HG02852 (cell line): ENCODE measurements at regions not wholly inside any gene's neighbourhood (a gene's known extent, or its start where the extent isn't known, plus 50 kb on each side); places are given as distances from the start of the nearest gene placed in this dataset.

Source experiments
- ATAC-seq: cut with Tn5 transposase; IDR thresholded peaks from one replicate; pipeline ENCODE4 v1.9.1; 2021; ENCODE audit warnings: mild to moderate bottlenecking, moderate library complexity; ENCODE audit not compliant: unreplicated experiment

- ATAC-seq: no peak
Observed at GRCh38 chr17:65477600-65477999, 83.8 kb downstream of the AXIN2 start.

DNA sequence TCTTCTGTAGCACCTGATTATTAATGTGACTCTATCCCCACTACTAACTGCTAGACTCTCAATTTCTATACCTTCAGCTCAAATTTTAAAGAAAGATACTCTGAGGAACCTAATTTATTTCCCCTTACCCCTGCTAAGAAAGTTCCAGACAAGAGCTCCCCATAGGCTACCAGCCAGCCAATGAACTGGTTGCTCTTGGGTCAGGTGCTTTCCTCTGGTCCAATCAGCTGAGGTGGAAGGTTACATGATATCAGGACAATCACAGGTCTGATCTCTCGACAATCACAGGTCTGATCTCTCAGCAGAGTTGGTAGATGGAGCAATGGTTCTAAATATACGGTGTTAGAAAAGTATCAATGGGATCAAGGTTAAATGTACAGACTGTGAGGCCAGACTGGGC is 86.8 kb downstream of the AXIN2 start:
- no peak for ATAC-seq

- ATAC-seq: no peak
Observed at GRCh38 chr17:65473985-65474384, 87.5 kb downstream of the AXIN2 start.

DNA sequence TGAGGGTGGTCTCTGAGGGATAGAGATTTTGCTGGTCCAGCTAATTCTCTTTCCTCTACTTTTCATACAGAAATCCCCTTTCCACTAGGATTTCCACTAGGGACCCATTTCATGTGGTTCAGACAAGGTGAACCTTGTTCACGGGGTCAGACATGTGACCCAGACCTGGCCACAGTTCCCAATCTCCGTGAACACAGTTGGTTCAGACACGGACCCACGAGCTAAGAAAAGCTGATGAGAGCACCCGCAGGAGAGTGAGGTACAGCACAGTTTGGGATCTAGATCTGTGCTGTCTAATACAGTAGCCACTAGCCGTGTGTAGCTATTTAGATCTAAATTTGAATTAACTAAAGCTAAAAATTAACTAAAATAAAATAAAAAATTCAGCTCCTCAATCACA is 88.1 kb downstream of the AXIN2 start:
- no peak for ATAC-seq

- ATAC-seq: no peak
Observed at GRCh38 chr17:65472666-65473309, 88.7 kb downstream of the AXIN2 start.

DNA sequence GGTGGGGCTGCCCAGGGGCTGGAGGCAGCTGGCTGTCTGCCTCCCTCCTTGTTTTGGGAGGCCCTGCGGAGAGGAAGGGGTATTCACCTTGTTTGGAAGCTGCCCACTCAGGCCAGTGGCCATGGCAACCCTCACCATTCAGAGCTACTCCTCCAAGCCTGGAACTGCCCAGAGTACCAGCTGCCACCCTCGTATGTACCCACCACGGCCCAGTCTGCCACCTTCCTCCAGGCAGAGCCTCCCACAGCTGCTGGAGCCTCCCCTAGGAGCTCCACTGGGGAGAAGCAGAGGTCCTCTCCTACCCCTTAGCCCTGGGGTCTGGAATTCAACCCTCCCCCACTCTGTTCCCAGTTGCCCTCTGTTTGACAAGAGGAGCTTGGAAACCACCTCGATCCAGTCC is 90.7 kb downstream of the AXIN2 start:
- ATAC-seq: no peak

DNA sequence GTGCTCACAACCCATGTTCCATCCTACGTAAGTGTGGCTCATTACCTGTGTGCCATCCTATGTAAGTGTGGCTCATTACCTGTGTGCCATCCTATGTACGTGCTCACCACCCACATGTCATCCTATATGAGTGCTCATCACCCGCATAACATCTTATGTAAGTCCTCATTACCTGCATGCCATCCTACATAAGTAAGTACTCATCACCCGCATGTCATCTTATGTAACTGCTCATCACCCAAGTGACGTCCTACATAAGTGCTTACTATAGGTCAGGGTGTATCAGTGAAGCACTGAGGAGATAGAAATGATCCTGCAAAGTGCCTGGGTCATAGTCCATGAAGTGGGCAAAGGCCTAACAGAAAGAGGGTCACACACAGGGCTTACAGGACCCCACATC is 93.1 kb downstream of the AXIN2 start:
- no peak for ATAC-seq

- ATAC-seq: no peak
Observed at GRCh38 chr17:65467156-65467555, 94.3 kb downstream of the AXIN2 start.

DNA sequence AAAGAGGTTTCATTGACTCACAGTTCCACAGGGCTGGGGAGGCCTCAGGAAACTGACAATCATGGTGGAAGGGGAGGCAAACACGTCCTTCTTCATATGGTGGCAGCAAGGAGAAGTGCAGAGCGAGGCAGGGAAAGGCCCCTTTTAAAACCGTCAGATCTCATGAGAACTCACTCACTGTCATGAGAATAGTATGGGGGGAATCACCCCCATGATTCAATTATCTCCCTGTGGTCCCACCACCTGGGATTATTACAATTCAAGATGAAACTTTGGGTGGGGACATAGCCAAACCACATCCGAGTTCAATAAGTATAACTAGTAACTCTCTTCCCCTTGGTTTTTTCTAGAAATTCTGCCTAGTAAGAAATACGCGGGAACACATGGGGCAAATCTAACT is 94.9 kb downstream of the AXIN2 start:
- no peak for ATAC-seq

DNA sequence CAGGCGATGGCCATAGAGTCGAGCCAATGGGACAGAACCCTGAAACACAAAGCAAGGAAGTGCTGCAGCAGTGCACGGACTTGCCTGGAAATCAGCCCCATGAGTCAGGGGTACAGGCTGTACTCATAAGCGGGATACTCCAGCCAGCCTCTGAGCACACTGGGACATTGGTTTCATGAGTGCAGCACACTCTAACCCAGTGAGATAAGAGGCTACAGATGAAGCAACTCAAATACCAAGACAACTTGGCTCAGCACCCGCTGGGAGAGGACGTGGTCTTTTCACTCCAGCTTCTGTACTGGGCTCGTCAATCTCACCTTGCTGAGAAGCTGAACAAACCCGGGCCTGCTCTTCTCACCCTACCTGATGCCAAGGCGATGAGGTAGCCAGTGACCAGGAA is 98.2 kb downstream of the AXIN2 start:
- ATAC-seq: no peak

DNA sequence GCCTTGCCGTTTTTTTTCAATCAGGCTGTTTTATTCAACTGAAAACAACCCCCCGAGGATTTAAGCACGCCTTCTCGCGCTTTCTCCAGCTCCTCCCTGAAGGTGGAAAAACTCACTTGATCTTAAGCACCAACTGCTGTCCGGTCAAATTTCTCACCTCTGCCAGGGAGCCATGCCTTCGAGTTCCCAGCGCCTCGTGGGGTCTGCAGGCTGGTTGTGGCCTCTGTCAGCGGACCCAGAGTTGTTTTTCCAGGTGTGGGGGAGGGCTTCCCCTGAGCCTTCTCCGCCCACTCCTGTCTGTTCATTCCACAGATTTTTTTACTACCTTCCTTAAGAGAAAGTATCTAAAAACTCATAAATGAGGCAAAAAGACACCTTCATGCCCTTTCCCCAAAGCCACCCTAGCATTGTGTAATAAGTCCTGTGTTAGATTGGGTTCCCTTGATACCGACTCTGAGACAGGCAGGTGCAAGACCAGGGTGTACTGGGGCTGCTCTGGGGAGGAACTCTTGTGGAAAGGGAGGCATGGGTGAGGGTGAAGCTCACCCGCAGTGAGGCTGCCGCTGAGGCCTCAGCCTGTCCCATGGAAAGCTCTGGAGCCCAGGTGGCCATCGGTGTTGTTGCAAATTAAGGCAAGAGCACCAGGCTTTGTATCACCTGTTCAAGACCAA is 101.6 kb downstream of the AXIN2 start:
- ATAC-seq: no peak

DNA sequence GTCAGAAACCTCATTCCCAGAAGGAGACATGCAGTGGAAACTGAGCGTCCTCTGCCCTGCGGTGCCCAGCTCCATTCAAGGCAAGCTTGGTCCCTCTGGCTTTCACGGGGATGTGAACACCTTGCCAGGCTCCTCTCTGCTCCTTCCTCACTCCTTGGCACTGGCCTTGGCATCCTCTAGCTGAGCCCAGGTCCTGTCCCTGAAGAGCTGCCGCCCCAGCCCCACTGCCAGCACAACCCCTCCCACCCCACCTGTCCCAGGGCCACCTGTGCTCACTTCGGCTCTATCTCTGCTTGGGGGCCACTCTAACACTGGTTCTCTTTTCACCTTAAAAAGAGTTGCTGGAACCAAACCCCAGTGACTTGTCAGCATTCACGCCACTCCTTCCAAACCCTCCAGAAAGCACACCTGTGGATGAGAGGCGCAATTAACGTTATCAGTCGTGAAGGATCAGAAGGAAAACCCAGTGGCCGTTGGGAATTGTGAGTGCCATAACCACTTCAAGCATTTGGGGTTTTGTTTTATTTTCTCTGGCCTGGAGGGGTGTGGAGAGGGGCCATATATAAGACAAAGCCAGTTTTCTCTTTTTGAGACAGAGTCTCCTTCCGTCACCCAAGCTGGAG is 103.7 kb downstream of the AXIN2 start:
- ATAC-seq: no peak

DNA sequence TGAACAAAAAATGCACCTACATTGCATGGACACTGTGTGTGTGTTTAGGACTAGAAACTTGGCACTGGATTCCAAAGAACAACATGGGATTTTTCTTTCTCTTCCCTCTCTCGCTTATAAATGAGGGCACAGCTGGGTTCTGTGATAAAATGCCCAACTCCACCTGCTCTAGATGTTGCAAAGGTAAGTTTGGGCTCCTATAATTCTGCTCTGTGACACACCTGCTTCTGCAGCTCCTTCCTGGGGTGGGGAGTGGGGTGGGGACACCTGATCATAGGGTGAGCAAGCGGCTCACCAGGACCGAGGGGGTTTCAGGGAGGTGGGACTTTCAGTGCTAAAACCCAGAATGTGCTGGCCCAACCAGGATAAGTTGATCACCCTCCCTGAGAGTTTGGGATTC is 104.3 kb downstream of the AXIN2 start:
- ATAC-seq: no peak

DNA sequence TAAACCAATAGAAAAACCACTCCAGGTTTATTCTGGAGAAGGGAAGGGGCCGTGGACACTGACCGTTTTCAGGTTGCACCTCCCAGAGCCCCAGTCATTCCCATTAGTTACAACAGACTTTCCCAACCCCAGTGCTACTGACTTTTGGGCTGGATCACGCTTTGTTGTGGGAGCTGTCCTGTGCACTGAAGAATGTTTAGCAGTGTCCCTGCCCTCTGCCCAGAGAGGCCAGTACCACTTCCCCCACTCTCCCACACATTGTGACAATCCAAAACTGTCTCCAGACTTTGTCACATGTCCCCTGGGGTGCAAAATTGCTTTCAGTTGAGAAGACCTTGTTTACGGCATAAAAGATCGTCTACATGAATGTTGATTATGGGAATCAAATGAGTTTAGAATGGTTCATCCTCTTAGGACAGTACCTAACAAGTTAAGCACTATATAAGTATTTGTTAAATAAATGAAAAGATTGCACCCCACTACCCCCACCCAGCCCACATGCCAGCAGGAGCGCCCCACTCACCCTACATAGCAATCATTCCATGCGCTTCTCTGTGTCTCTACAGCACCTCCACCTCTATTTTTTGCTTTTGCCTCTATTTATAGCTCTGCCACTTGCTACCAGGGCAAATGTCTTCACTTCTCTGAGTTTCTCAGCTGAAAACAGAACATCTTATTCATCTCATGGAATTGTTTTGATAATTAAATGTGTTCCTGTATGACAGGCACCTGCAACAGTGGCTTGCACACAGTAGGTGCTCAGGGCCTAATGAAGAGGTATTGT is 104.9 kb downstream of the AXIN2 start:
- no peak for ATAC-seq

DNA sequence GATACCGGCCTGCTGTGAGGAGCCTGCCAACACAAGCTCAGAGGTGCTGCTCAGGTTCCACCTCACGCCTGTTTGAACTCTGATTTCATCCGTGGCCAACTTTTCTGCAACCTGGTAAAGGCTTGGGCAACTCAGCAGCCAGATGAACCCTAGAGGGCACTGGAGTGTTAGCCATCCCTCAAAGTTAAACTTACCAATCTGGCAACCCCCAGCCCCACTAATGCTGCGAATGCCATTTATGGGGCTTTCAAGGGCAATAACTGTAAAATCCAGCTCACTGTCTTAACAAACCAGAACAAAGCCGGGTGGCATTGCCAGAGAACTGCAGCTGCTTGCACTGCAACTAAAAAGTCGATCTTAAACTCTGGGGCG is 105.5 kb downstream of the AXIN2 start:
- ATAC-seq: no peak

DNA sequence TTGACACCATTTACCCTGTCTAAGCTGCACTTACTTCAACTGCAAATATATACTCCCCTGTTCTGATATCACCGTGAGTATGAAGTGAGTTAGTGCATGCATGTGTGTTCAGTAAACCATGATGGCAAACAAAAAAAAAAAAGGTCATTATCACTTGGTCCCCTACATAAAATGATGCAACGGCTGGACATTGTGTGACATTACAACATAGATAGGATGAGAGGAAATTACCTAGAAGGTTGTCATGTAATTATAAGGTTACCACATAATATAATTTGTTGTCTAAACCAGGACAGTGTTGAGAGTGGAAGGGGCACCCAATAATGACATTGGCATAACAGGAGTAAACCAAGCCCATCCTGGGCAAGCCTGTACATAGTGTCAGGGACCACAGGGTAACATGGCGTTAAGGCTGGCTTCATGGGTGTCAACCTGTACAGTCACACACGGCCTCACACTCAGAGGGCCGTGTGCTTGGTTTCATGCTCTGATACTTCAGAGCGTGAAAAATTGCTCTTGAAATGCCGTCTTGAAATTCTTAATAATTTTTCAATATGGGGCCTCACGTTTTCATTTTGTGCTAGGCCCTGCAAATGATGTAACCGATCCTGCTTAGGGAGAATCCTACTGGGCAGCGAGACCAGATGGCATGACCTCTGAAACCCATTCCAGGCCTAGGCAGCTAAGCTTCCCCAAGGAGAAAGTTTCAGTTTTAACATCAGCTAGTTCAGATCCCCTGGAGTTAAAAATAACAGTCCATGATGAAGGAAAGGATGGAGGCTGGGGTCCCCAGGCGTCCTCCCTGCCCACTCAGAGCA is 106.1 kb downstream of the AXIN2 start:
- no peak for ATAC-seq

GRCh38 chr17:65453204-65453931 is 108.1 kb downstream of the AXIN2 start:
- no peak for ATAC-seq

DNA sequence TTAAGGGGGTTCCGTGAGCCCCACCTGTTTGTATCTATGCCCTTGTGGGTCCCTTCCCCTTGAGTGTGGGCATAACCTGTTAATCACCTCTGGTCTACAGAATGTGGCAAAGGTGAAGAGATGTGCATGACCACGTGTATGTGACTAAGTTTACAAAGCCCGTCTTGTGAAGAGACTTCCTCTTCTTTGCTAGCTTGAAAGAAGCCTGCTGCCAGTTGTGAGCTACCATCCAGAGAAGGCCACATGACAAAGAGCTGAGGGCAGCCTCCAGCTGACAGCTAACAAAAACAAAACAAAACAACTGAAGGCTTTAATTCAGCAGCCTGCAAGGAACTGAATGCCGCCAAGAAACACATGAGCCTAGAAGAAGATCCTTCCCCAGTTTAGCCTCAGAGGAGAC is 112.0 kb downstream of the AXIN2 start:
- ATAC-seq: no peak

DNA sequence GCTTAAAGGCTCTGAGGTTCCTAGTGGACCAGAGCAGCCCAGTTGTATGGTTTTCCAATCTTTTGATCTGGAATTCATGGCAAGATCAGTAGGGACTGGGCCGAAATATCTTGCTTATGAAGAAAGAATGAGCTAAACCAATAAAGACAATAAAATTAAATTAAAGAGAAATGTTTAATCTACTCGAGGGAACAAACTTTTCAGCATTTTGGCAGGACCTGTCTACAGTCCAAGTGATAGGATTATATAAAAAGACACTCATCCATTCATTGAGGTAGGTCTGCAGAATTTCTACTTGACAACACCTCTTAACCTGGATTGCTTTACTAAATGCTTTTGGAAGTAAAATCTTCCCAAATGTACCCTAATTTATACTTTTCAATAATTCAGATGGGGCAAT is 113.6 kb downstream of the AXIN2 start:
- ATAC-seq: no peak

DNA sequence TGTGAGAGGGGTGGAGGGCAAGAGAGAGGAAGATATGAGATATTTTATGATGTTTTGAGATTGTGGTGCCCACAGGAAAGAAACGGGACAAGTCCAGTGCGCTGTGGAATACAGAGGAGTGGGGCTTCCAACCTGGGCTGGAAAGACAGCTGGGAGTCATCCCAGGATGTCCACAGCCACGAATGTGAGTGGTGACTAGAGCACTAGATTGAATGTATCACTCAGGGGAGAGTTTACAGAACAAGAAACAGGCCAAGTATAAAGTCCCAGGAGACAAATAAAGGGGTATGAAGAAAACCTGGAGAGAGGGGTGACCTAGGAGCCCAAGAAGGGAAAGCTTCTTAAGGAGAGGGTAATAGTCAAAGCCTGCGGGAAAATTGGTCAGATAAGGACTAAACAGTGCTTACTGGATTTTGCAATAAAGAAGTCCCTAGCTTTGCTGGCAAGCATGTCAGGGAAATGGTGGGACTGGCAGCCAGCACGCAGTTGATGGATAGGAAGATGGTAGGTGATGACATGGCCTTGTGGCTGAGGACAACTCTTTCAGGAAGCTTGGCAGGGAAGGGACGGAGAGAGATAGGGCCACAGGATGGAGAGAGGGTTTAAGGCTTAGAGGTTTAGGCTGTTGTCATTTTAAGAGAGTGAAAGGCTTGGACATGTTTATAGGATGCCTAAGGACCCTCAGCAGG is 114.5 kb downstream of the AXIN2 start:
- ATAC-seq: no peak
